ENCODE measurements at regions not wholly inside any gene's neighbourhood (a gene's known extent, or its start where the extent isn't known, plus 50 kb on each side); places are given as distances from the start of the nearest gene placed in this dataset.

GRCh38 chr6:169157197-169158148, 96.2 kb downstream of the THBS2 start:
- H3K36me3 ChIP-seq (replicated peaks in 1 of 2; ENCODE audit: control insufficient read depth in 2 of 2, insufficient read depth in 2 of 2, low read length in 2 of 2), result no peaks in the 10 kb centered on the region
- no peak overlapping the region for H3K14ac ChIP-seq (ENCODE audit: low read length)
- no peak overlapping the region for H2BK15ac ChIP-seq (ENCODE audit: low read length)
- no peak overlapping the region for H3K4ac ChIP-seq (ENCODE audit: low read length)
- H3K4me3 ChIP-seq (ENCODE audit: low read length in 2 of 2), result no peak overlapping the region
- no peak overlapping the region for H3K23ac ChIP-seq (ENCODE audit: low read depth, low read length, poor library complexity)
- H3K18ac ChIP-seq (ENCODE audit: low read length), result no peak overlapping the region
- H2BK5ac ChIP-seq (ENCODE audit: low read length), result no peak overlapping the region
- no peak overlapping the region for H4K91ac ChIP-seq (ENCODE audit: low read depth, low read length, poor library complexity)
- H3K9ac ChIP-seq (ENCODE audit: low read depth, low read length, poor library complexity), result no peak overlapping the region
- no peak overlapping the region for H3K4me2 ChIP-seq (ENCODE audit: insufficient read depth, low read length, poor library complexity, severe bottlenecking)
- H4K8ac ChIP-seq (ENCODE audit: low read depth, low read length), result no peak overlapping the region
- DNase-seq (ENCODE audit: low spot score), result no peak
- no peak overlapping the region for H2BK120ac ChIP-seq (ENCODE audit: low read depth, low read length)
- no CpG with 5 or more reads among the region's 22 CpGs for WGBS, 2 donors (ENCODE audit: extremely low coverage in 2 of 2, insufficient read length in 2 of 2, insufficient replicate concordance in 1 of 2)
- H3K27me3 ChIP-seq (ENCODE audit: control insufficient read depth in 3 of 3, insufficient read depth in 3 of 3, low read depth in 1 of 3, low read length in 3 of 3), result no peaks in the 10 kb centered on the region
- H3K9me3 ChIP-seq (replicated peaks in 1 of 2; ENCODE audit: control insufficient read depth in 2 of 2, insufficient read depth in 1 of 2, low read depth in 1 of 2, low read length in 2 of 2), result no peaks in the 10 kb centered on the region
- H2AFZ ChIP-seq (ENCODE audit: low read length), result peak overlapping the region; percentile 79
- peaks cover 3 to 14% of the 10 kb centered on the region in 2 donors for H3K4me1 ChIP-seq (ENCODE audit: control insufficient read depth in 2 of 2, insufficient read depth in 1 of 2, low read depth in 1 of 2, low read length in 2 of 2)
- no peak overlapping the region for H2BK12ac ChIP-seq (ENCODE audit: low read length)
- H3K79me1 ChIP-seq (ENCODE audit: low read depth, low read length), result no peaks in the 10 kb centered on the region
- no peak overlapping the region for H2AK5ac ChIP-seq (ENCODE audit: low read depth, low read length)
- H3K27ac ChIP-seq (replicated peaks; ENCODE audit: low read length), result no peak overlapping the region

GRCh38 chr6:169156793-169157147, 96.9 kb downstream of the THBS2 start:
- H3K23ac ChIP-seq (ENCODE audit: low read depth, low read length, poor library complexity), result no peak overlapping the region
- H3K4me2 ChIP-seq (ENCODE audit: insufficient read depth, low read length, poor library complexity, severe bottlenecking), result no peak overlapping the region
- H2BK5ac ChIP-seq (ENCODE audit: low read length), result no peak overlapping the region
- H2BK120ac ChIP-seq (ENCODE audit: low read depth, low read length), result no peak overlapping the region
- no peaks in the 10 kb centered on the region for H3K27me3 ChIP-seq (ENCODE audit: control insufficient read depth in 3 of 3, insufficient read depth in 3 of 3, low read depth in 1 of 3, low read length in 3 of 3)
- H2AK5ac ChIP-seq (ENCODE audit: low read depth, low read length), result no peak overlapping the region
- no peak overlapping the region for H4K8ac ChIP-seq (ENCODE audit: low read depth, low read length)
- H2BK12ac ChIP-seq (ENCODE audit: low read length), result no peak overlapping the region
- no peak for DNase-seq (ENCODE audit: low spot score)
- H2BK15ac ChIP-seq (ENCODE audit: low read length), result no peak overlapping the region
- peak overlapping the region; percentile 6 for H3K18ac ChIP-seq (ENCODE audit: low read length)
- H3K79me1 ChIP-seq (ENCODE audit: low read depth, low read length), result no peaks in the 10 kb centered on the region
- no peak overlapping the region for H3K27ac ChIP-seq (replicated peaks; ENCODE audit: low read length)
- no peaks in the 10 kb centered on the region for H3K9me3 ChIP-seq (replicated peaks in 1 of 2; ENCODE audit: control insufficient read depth in 2 of 2, insufficient read depth in 1 of 2, low read depth in 1 of 2, low read length in 2 of 2)
- no peak overlapping the region for H2AFZ ChIP-seq (ENCODE audit: low read length)
- H3K36me3 ChIP-seq (replicated peaks in 1 of 2; ENCODE audit: control insufficient read depth in 2 of 2, insufficient read depth in 2 of 2, low read length in 2 of 2), result no peaks in the 10 kb centered on the region
- no peak overlapping the region for H4K91ac ChIP-seq (ENCODE audit: low read depth, low read length, poor library complexity)
- no peak overlapping the region for H3K4ac ChIP-seq (ENCODE audit: low read length)
- peaks cover 3 to 14% of the 10 kb centered on the region in 2 donors for H3K4me1 ChIP-seq (ENCODE audit: control insufficient read depth in 2 of 2, insufficient read depth in 1 of 2, low read depth in 1 of 2, low read length in 2 of 2)
- no CpG with 5 or more reads among the region's 2 CpGs for WGBS, 2 donors (ENCODE audit: extremely low coverage in 2 of 2, insufficient read length in 2 of 2, insufficient replicate concordance in 1 of 2)
- H3K9ac ChIP-seq (ENCODE audit: low read depth, low read length, poor library complexity), result no peak overlapping the region
- H3K14ac ChIP-seq (ENCODE audit: low read length), result no peak overlapping the region
- H3K4me3 ChIP-seq (ENCODE audit: low read length in 2 of 2), result no peak overlapping the region

GRCh38 chr6:169156108-169156792, 97.4 kb downstream of the THBS2 start:
- Histone ChIP-seq H3K14ac (ENCODE audit: low read length) (no peak overlapping the region), H3K79me1 (ENCODE audit: low read depth, low read length) (no peaks in the 10 kb centered on the region), H2BK12ac (ENCODE audit: low read length) (no peak overlapping the region), H3K9ac (ENCODE audit: low read depth, low read length, poor library complexity) (no peak overlapping the region), H4K8ac (ENCODE audit: low read depth, low read length) (no peak overlapping the region), H3K27me3 (ENCODE audit: control insufficient read depth in 3 of 3, insufficient read depth in 3 of 3, low read depth in 1 of 3, low read length in 3 of 3) (no peaks in the 10 kb centered on the region), H4K91ac (ENCODE audit: low read depth, low read length, poor library complexity) (no peak overlapping the region), H3K4me1 (ENCODE audit: control insufficient read depth in 2 of 2, insufficient read depth in 1 of 2, low read depth in 1 of 2, low read length in 2 of 2) (peaks cover 3 to 14% of the 10 kb centered on the region in 2 donors), H2BK120ac (ENCODE audit: low read depth, low read length) (no peak overlapping the region), H3K4me2 (ENCODE audit: insufficient read depth, low read length, poor library complexity, severe bottlenecking) (no peak overlapping the region), H2AK5ac (ENCODE audit: low read depth, low read length) (no peak overlapping the region), H3K36me3 (replicated peaks in 1 of 2; ENCODE audit: control insufficient read depth in 2 of 2, insufficient read depth in 2 of 2, low read length in 2 of 2) (no peaks in the 10 kb centered on the region), H3K4me3 (ENCODE audit: low read length in 2 of 2) (no peak overlapping the region), H3K27ac (replicated peaks; ENCODE audit: low read length) (no peak overlapping the region), H2BK5ac (ENCODE audit: low read length) (no peak overlapping the region), H3K18ac (ENCODE audit: low read length) (peak overlapping the region; percentile 6), H2BK15ac (ENCODE audit: low read length) (no peak overlapping the region), H2AFZ (ENCODE audit: low read length) (no peak overlapping the region), H3K23ac (ENCODE audit: low read depth, low read length, poor library complexity) (no peak overlapping the region), H3K4ac (ENCODE audit: low read length) (no peak overlapping the region), H3K9me3 (replicated peaks in 1 of 2; ENCODE audit: control insufficient read depth in 2 of 2, insufficient read depth in 1 of 2, low read depth in 1 of 2, low read length in 2 of 2) (no peaks in the 10 kb centered on the region)
- WGBS, 2 donors (ENCODE audit: extremely low coverage in 2 of 2, insufficient read length in 2 of 2, insufficient replicate concordance in 1 of 2), result no CpG with 5 or more reads among the region's 17 CpGs
- DNase-seq (ENCODE audit: low spot score), result no peak

GRCh38 chr6:169155481-169155880, 98.2 kb downstream of the THBS2 start:
- Histone ChIP-seq H3K27ac (replicated peaks; ENCODE audit: low read length) (no peak overlapping the region), H2BK12ac (ENCODE audit: low read length) (no peak overlapping the region), H3K18ac (ENCODE audit: low read length) (no peak overlapping the region), H3K36me3 (replicated peaks in 1 of 2; ENCODE audit: control insufficient read depth in 2 of 2, insufficient read depth in 2 of 2, low read length in 2 of 2) (no peaks in the 10 kb centered on the region), H2AFZ (ENCODE audit: low read length) (no peak overlapping the region), H2BK120ac (ENCODE audit: low read depth, low read length) (no peak overlapping the region), H3K4ac (ENCODE audit: low read length) (no peak overlapping the region), H2BK5ac (ENCODE audit: low read length) (no peak overlapping the region), H3K4me2 (ENCODE audit: insufficient read depth, low read length, poor library complexity, severe bottlenecking) (no peak overlapping the region), H3K79me1 (ENCODE audit: low read depth, low read length) (no peaks in the 10 kb centered on the region), H2BK15ac (ENCODE audit: low read length) (no peak overlapping the region), H3K27me3 (ENCODE audit: control insufficient read depth in 3 of 3, insufficient read depth in 3 of 3, low read depth in 1 of 3, low read length in 3 of 3) (no peaks in the 10 kb centered on the region), H3K23ac (ENCODE audit: low read depth, low read length, poor library complexity) (peak overlapping the region; percentile 18), H3K4me1 (ENCODE audit: control insufficient read depth in 2 of 2, insufficient read depth in 1 of 2, low read depth in 1 of 2, low read length in 2 of 2) (peaks cover 3 to 14% of the 10 kb centered on the region in 2 donors), H3K9ac (ENCODE audit: low read depth, low read length, poor library complexity) (no peak overlapping the region), H3K9me3 (replicated peaks in 1 of 2; ENCODE audit: control insufficient read depth in 2 of 2, insufficient read depth in 1 of 2, low read depth in 1 of 2, low read length in 2 of 2) (no peaks in the 10 kb centered on the region), H2AK5ac (ENCODE audit: low read depth, low read length) (no peak overlapping the region), H3K14ac (ENCODE audit: low read length) (no peak overlapping the region), H4K91ac (ENCODE audit: low read depth, low read length, poor library complexity) (no peak overlapping the region), H3K4me3 (ENCODE audit: low read length in 2 of 2) (no peak overlapping the region), H4K8ac (ENCODE audit: low read depth, low read length) (no peak overlapping the region)
- no peak for DNase-seq (ENCODE audit: low spot score)
- no CpG with 5 or more reads among the region's 7 CpGs for WGBS, 2 donors (ENCODE audit: extremely low coverage in 2 of 2, insufficient read length in 2 of 2, insufficient replicate concordance in 1 of 2)

Measured in neuronal stem cell (in vitro differentiated cells).